Tibial artery (tissue), 4 donors: ENCODE measurements at regions not wholly inside any gene's neighbourhood (a gene's known extent, or its start where the extent isn't known, plus 50 kb on each side); places are given as distances from the start of the nearest gene placed in this dataset.

Experiments used
- DNase-seq, 2 donors: peaks; one replicate each; pipeline ENCODE4 v3.0.0-alpha.2; 2019
- H3K27ac ChIP-seq, 2 donors: fragments of 200-600 bp; sonication (generic) in 1 of 2; 1 replicate in 1 of 2; 2 replicates in 1 of 2; pipeline ENCODE4 v1.5.1; 2018 to 2019; ENCODE audit warnings: mild to moderate bottlenecking in 1 of 2
- H3K27me3 ChIP-seq, 2 donors: fragments of 200-600 bp; sonication (generic) in 1 of 2; one replicate each; pipeline versions ENCODE4 v1.5.1 to v1.6.0; 2016 to 2019
- H3K36me3 ChIP-seq, 3 donors: fragments of 200-600 bp; sonication (generic) in 2 of 3; one replicate each; pipeline ENCODE4 v1.5.1; 2016 to 2019; ENCODE audit warnings: mild to moderate bottlenecking in 2 of 3
- H3K4me1 ChIP-seq, 4 donors: fragments of 200-600 bp; sonication (generic) in 2 of 4; 1 replicate in 3 of 4; 2 replicates in 1 of 4; pipeline ENCODE4 v1.5.1; 2016 to 2019
- H3K4me3 ChIP-seq, 2 donors: fragments of 200-600 bp; sonication (generic) in 1 of 2; 1 replicate in 1 of 2; 2 replicates in 1 of 2; pipeline ENCODE4 v1.5.1; 2018 to 2019; ENCODE audit warnings: mild to moderate bottlenecking in 2 of 2
- H3K9me3 ChIP-seq, 3 donors: fragments of 200-600 bp; sonication (generic) in 1 of 3; one replicate each; pipeline ENCODE4 v1.5.1; 2016 to 2019
- intact Hi-C: fragments of 100-400 bp; cut with DNase I; formaldehyde crosslinking; loops from one replicate; pipeline ENCODE4 v1.15.0; 2023; ENCODE audit warnings: low total_unique reads
- TF ChIP-seq, protein P1 (sequence below), 2 experiments: fragments of 200-600 bp in 1 of 2; fragments of 450-650 bp in 1 of 2; IDR thresholded peaks; one replicate each; pipeline ENCODE4 v1.5.1; 2017 to 2019; ENCODE audit warnings: antibody characterized with exemption in 2 of 2, mild to moderate bottlenecking in 1 of 2, moderate library complexity in 1 of 2

- Histone ChIP-seq H3K27ac (no peak overlapping the region), H3K4me3 (no peak overlapping the region), H3K9me3 (no peaks in the 10 kb centered on the region), H3K36me3 (no peaks in the 10 kb centered on the region), H3K4me1 (no peaks in the 10 kb centered on the region), H3K27me3 (no peaks in the 10 kb centered on the region)
- TF ChIP-seq, protein P1, sequence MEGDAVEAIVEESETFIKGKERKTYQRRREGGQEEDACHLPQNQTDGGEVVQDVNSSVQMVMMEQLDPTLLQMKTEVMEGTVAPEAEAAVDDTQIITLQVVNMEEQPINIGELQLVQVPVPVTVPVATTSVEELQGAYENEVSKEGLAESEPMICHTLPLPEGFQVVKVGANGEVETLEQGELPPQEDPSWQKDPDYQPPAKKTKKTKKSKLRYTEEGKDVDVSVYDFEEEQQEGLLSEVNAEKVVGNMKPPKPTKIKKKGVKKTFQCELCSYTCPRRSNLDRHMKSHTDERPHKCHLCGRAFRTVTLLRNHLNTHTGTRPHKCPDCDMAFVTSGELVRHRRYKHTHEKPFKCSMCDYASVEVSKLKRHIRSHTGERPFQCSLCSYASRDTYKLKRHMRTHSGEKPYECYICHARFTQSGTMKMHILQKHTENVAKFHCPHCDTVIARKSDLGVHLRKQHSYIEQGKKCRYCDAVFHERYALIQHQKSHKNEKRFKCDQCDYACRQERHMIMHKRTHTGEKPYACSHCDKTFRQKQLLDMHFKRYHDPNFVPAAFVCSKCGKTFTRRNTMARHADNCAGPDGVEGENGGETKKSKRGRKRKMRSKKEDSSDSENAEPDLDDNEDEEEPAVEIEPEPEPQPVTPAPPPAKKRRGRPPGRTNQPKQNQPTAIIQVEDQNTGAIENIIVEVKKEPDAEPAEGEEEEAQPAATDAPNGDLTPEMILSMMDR (IDR thresholded peaks at IDR 0.05), result no peak
- intact Hi-C loops, result no loop called here
- DNase-seq, result no peak
These were observed 803.3 kb upstream of the CTNND2 start for GRCh38 chr5:12707560-12707959.

GRCh38 chr5:12704955-12705354 lies 800.7 kb upstream of the CTNND2 start:
- DNase-seq, result no peak
- intact Hi-C loops, result no loop called here
- H3K36me3 ChIP-seq, result no peaks in the 10 kb centered on the region
- H3K4me1 ChIP-seq, result no peaks in the 10 kb centered on the region
- H3K4me3 ChIP-seq, result no peak overlapping the region
- no peaks in the 10 kb centered on the region for H3K9me3 ChIP-seq
- TF ChIP-seq, protein P1 (IDR thresholded peaks at IDR 0.05), result no peak
- H3K27ac ChIP-seq, result no peak overlapping the region
- H3K27me3 ChIP-seq, result no peaks in the 10 kb centered on the region

- no peaks in the 10 kb centered on the region for H3K9me3 ChIP-seq
- no peak overlapping the region for H3K4me3 ChIP-seq
- DNase-seq, result no peak
- no peaks in the 10 kb centered on the region for H3K4me1 ChIP-seq
- H3K36me3 ChIP-seq, result no peaks in the 10 kb centered on the region
- TF ChIP-seq, protein P1 (IDR thresholded peaks at IDR 0.05), result no peak
- no peaks in the 10 kb centered on the region for H3K27me3 ChIP-seq
- H3K27ac ChIP-seq, result no peak overlapping the region
- intact Hi-C loops, result no loop called here
These were observed 799.0 kb upstream of the CTNND2 start for GRCh38 chr5:12703254-12703653.

DNA sequence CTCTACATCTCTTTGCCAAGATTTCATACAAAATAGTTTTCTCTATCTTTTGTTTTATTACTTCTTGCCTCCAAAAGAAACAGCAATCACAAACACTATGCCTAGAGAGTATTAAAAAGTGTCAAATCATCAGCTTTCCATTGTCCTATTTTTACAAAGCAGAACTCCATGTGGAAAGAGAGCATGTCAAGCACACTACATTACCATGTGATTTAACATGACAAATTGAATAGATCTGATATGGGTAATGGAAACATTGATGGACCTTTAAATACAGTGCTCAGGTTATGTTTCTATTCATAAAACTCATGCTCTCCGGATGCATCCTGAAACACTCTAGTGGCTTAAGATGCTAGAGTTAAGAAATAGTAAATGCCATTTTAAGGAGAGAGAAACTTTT lies 791.4 kb upstream of the CTNND2 start:
- Histone ChIP-seq H3K4me3 (no peak overlapping the region), H3K36me3 (no peaks in the 10 kb centered on the region), H3K9me3 (no peaks in the 10 kb centered on the region), H3K27me3 (no peaks in the 10 kb centered on the region), H3K4me1 (no peaks in the 10 kb centered on the region), H3K27ac (no peak overlapping the region)
- intact Hi-C loops, result no loop called here
- DNase-seq, result no peak
- TF ChIP-seq, protein P1 (IDR thresholded peaks at IDR 0.05), result no peak

- Histone ChIP-seq H3K36me3 (no peaks in the 10 kb centered on the region), H3K4me3 (no peak overlapping the region), H3K27me3 (no peaks in the 10 kb centered on the region), H3K9me3 (no peaks in the 10 kb centered on the region), H3K27ac (no peak overlapping the region), H3K4me1 (no peaks in the 10 kb centered on the region)
- intact Hi-C loops, result no loop called here
- TF ChIP-seq, protein P1 (IDR thresholded peaks at IDR 0.05), result no peak
- no peak for DNase-seq
These were observed 787.1 kb upstream of the CTNND2 start for GRCh38 chr5:12691330-12691729.

DNA sequence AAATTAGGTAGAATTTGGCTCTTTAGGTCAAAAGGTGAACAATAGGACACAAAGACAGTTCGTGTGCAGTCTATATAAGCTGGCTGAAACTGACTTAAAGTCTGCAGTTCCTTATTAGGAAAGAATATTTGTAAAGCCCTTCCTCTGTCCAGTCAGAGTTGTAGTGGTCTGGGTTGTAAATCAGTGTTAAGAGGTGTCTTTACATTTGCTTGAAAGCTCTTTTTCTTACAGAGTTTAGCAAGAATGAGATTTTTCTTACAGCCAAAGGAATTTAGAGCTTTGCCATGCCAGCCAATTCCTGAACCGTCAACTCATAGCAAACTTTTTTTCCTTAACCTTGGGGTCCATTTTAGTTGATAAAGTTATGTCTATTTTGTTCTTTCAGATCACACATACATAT lies 786.1 kb upstream of the CTNND2 start:
- intact Hi-C loops, result no loop called here
- TF ChIP-seq, protein P1 (IDR thresholded peaks at IDR 0.05), result no peak
- Histone ChIP-seq H3K4me1 (no peaks in the 10 kb centered on the region), H3K27me3 (no peaks in the 10 kb centered on the region), H3K9me3 (no peaks in the 10 kb centered on the region), H3K4me3 (no peak overlapping the region), H3K36me3 (no peaks in the 10 kb centered on the region), H3K27ac (no peak overlapping the region)
- DNase-seq, result no peak
